Rectal smooth muscle tissue (tissue), 1 donor: ENCODE measurements at regions not wholly inside any gene's neighbourhood (a gene's known extent, or its start where the extent isn't known, plus 50 kb on each side); places are given as distances from the start of the nearest gene placed in this dataset.

Source experiments
- H3K27ac ChIP-seq: one replicate; pipeline ENCODE4 v1.7.0; 2013; ENCODE audit warnings: low read depth, low read length, inconsistent platforms
- H3K27me3 ChIP-seq: one replicate; pipeline ENCODE4 v1.7.0; 2013; ENCODE audit warnings: low read length; ENCODE audit not compliant: control insufficient read depth, insufficient read depth
- H3K36me3 ChIP-seq: one replicate; pipeline ENCODE4 v1.7.0; 2013; ENCODE audit warnings: low read length; ENCODE audit not compliant: control insufficient read depth, insufficient read depth
- H3K4me1 ChIP-seq: one replicate; pipeline ENCODE4 v1.7.0; 2013; ENCODE audit warnings: low read length; ENCODE audit not compliant: control insufficient read depth, insufficient read depth
- H3K4me3 ChIP-seq: one replicate; pipeline ENCODE4 v1.7.0; 2013; ENCODE audit warnings: low read length
- H3K9ac ChIP-seq: one replicate; pipeline ENCODE4 v1.7.0; 2013; ENCODE audit warnings: low read length

GRCh38 chr7:67550801-67551436 is 554.3 kb downstream of the TYW1 start:
- Histone ChIP-seq H3K4me1 (no peaks in the 10 kb centered on the region), H3K9ac (no peak overlapping the region), H3K36me3 (no peaks in the 10 kb centered on the region), H3K4me3 (no peak overlapping the region), H3K27me3 (no peaks in the 10 kb centered on the region), H3K27ac (no peak overlapping the region)

GRCh38 chr7:67552738-67553137 is 556.1 kb downstream of the TYW1 start:
- Histone ChIP-seq H3K4me1 (no peaks in the 10 kb centered on the region), H3K9ac (no peak overlapping the region), H3K27me3 (no peaks in the 10 kb centered on the region), H3K4me3 (no peak overlapping the region), H3K36me3 (no peaks in the 10 kb centered on the region), H3K27ac (no peak overlapping the region)

DNA sequence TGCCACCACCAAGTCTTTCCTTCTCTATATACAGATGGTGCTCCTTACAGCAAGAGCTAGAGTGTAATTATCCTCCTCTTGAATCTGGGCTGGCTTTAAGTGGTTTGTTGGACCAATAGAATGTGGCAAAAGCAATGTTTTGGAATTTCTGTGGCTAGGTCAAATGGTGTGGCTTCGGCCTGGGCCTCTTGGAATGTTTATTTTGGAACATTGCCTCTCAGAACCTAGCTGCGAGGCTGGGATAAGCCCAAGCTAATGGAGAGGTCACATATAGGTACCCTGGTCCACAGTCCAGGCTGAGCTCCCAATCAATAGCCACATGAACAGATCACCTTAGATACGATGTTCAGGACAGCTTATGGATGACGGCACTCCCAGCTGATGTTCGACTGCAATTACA is 556.7 kb downstream of the TYW1 start:
- no peak overlapping the region for H3K27ac ChIP-seq
- no peak overlapping the region for H3K9ac ChIP-seq
- no peaks in the 10 kb centered on the region for H3K27me3 ChIP-seq

DNA sequence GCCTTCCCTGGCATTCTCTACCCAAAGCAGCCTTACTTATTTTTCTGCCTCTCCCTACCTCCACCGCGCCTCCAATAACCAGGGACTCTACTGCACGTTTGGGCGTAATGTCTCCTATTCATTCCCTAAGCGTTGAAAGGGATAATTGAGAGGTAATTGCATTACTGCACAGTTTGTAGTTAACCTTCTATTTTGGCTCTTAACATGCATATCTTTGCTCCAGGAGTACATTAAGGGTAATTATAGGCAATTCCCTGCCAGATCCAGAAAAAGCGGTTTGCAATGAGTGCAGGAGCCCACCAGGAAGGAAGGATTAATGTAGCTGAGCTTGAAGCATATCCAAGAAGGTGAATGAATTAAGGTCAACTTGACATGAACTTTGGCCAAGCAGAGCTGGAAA is 558.4 kb downstream of the TYW1 start:
- Histone ChIP-seq H3K36me3 (no peaks in the 10 kb centered on the region), H3K4me3 (no peak overlapping the region), H3K27me3 (no peaks in the 10 kb centered on the region), H3K27ac (no peak overlapping the region), H3K9ac (no peak overlapping the region), H3K4me1 (no peaks in the 10 kb centered on the region)

More for the DNA sequence above, 556.7 kb downstream of the TYW1 start:
- no peaks in the 10 kb centered on the region for H3K4me1 ChIP-seq
- no peaks in the 10 kb centered on the region for H3K36me3 ChIP-seq
- no peak overlapping the region for H3K4me3 ChIP-seq

- Histone ChIP-seq H3K27ac (peak overlapping the region; percentile 38), H3K36me3 (no peaks in the 10 kb centered on the region), H3K4me1 (peaks cover 5% of the 10 kb centered on the region), H3K9ac (no peak overlapping the region), H3K4me3 (no peak overlapping the region), H3K27me3 (no peaks in the 10 kb centered on the region)
Observed at GRCh38 chr7:67564959-67565358, 568.3 kb downstream of the TYW1 start.

DNA sequence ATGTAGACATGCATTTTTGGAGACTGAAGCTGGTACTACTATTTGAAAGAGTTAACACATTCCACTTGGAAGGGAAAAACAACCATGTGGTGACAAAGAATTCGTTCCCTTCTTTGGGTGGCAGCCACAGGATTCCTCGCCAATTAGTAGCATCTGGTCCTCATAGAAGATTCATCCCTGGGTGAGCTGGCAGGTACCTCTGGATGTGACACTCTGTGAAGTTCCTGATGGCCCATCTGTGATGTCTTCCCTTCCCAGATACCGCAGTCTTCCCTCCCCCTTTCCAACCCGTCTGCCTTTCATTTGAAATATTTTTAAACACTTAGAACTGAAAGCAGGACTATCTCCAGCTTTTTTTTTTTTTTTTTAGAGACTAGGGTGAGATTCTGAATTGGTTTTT is 569.5 kb downstream of the TYW1 start:
- Histone ChIP-seq H3K4me1 (peaks cover 5% of the 10 kb centered on the region), H3K9ac (no peak overlapping the region), H3K36me3 (no peaks in the 10 kb centered on the region), H3K27me3 (no peaks in the 10 kb centered on the region), H3K4me3 (no peak overlapping the region), H3K27ac (no peak overlapping the region)

- Histone ChIP-seq H3K9ac (no peak overlapping the region), H3K36me3 (no peaks in the 10 kb centered on the region), H3K4me1 (peaks cover under 1% of the 10 kb centered on the region), H3K27me3 (no peaks in the 10 kb centered on the region), H3K4me3 (no peak overlapping the region), H3K27ac (no peak overlapping the region)
Observed at GRCh38 chr7:67571026-67571545, 574.5 kb downstream of the TYW1 start.

DNA sequence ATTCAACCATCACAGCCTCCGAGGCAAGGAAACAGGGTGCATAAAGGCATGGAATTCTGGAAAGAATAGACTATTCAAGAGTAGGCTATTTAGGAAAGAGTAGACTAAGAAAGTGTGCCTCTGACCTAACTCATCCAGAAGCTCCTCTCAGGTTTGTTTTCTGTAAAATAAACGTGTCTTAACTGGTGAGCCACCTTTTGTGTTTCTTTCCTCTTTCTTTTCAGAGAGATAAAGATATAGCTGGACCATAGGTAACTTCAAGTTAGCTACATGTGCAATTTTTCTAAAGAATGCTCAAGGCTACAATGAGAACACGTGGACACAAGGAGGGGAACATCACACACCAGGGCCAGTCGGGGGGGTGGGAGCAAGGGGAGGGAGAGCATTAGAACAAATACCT is 577.0 kb downstream of the TYW1 start:
- Histone ChIP-seq H3K27ac (no peak overlapping the region), H3K36me3 (no peaks in the 10 kb centered on the region), H3K4me1 (no peaks in the 10 kb centered on the region), H3K4me3 (no peak overlapping the region), H3K9ac (no peak overlapping the region), H3K27me3 (no peaks in the 10 kb centered on the region)

- H3K36me3 ChIP-seq, result no peaks in the 10 kb centered on the region
- no peak overlapping the region for H3K4me3 ChIP-seq
- H3K4me1 ChIP-seq, result no peaks in the 10 kb centered on the region
- H3K9ac ChIP-seq, result no peak overlapping the region
- no peaks in the 10 kb centered on the region for H3K27me3 ChIP-seq
- no peak overlapping the region for H3K27ac ChIP-seq
Observed at GRCh38 chr7:67588631-67589030, 592.0 kb downstream of the TYW1 start.

DNA sequence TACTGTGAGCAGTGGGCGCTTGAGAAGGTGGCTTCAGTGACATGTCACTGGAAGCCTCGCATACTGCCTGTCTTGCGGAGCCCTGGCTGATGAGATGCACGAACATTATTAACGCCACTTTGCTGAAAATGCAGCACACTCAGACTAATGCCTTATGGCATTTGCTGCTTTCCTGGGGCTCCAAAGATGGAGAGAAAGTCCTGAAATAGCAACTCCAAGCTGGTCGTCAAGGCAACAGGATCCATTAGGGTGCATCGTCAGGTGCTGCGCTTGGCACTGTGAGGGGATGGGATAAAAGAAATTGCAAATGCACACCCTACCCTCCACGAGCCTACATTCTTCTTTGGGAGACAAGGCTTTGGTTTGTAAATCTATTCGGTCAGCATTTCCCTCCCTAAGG is 592.5 kb downstream of the TYW1 start:
- Histone ChIP-seq H3K27ac (no peak overlapping the region), H3K27me3 (no peaks in the 10 kb centered on the region), H3K36me3 (no peaks in the 10 kb centered on the region), H3K4me1 (no peaks in the 10 kb centered on the region), H3K9ac (no peak overlapping the region), H3K4me3 (no peak overlapping the region)

DNA sequence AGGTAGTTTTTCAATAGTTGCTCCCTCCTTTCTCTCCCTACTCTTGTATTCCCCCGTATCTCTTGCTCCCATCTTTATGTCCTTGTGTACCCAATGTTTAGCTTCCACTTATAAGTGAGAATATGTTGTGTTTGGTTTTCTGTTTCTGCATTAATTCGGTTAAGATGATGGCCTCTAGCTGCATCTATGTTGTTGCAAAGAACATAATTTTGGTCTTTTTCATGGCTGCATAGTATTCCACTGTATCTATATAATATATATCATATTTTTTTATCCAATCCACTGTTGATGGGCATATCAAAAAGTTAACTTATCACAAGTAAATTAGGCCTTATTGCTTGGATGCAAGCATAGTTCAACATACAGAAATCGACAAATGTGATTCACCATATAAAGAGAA is 594.0 kb downstream of the TYW1 start:
- no peaks in the 10 kb centered on the region for H3K27me3 ChIP-seq
- no peaks in the 10 kb centered on the region for H3K36me3 ChIP-seq
- H3K9ac ChIP-seq, result no peak overlapping the region
- H3K4me3 ChIP-seq, result no peak overlapping the region
- H3K27ac ChIP-seq, result no peak overlapping the region
- H3K4me1 ChIP-seq, result no peaks in the 10 kb centered on the region

GRCh38 chr7:67593794-67594193 is 597.2 kb downstream of the TYW1 start:
- no peak overlapping the region for H3K27ac ChIP-seq
- no peaks in the 10 kb centered on the region for H3K36me3 ChIP-seq
- H3K27me3 ChIP-seq, result no peaks in the 10 kb centered on the region
- no peaks in the 10 kb centered on the region for H3K4me1 ChIP-seq
- no peak overlapping the region for H3K4me3 ChIP-seq
- H3K9ac ChIP-seq, result no peak overlapping the region

DNA sequence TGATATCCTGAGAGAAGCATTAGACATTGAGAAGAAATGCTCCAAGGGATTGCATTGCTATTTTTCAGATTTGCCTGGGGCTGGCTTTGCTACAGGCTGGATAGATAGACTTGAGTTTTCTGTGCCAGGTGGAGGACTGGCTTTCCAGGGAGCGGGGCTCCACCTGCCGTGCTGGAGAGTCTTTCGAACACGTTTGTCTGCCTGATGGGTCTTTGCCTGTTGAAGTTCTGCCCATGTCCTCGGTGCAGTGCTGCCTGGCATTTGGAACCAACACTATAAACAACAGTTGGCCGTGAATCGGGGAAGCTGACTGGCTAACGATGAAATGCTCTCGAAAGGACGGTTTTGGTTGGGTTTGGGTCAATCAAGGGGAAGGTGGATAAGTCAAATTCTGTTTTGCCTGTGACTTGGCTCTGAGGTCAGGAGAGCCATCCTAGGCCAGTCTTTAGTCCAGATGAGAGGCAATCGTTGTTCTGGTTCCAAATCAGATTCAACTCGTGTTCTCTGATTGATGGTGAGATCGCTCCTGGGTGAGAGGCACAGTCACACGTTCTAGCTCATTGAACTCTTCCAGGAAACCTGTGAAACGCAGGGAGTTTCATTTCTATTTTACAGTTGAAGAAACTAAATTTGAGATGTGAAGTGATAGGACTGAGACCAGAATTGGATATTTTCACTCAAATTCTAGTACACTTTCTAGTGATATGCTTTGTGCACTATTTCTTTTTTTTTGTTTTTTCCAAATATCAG is 599.0 kb downstream of the TYW1 start:
- Histone ChIP-seq H3K36me3 (no peaks in the 10 kb centered on the region), H3K27ac (no peak overlapping the region), H3K9ac (no peak overlapping the region), H3K4me1 (no peaks in the 10 kb centered on the region), H3K27me3 (no peaks in the 10 kb centered on the region), H3K4me3 (no peak overlapping the region)
